A673 (cell line): ENCODE measurements at regions not wholly inside any gene's neighbourhood (a gene's known extent, or its start where the extent isn't known, plus 50 kb on each side); places are given as distances from the start of the nearest gene placed in this dataset.
"Not testable (repeated sequence)": the region's sequence is repeated elsewhere in the genome, so short reads cannot be mapped to it uniquely, and the experiment has no call there.

Experiments
- CTCF ChIP-seq: fragments of 300-800, 200-600 bp; sonication (generic); conservative IDR thresholded peaks from 2 replicates; pipeline ENCODE4 v1.5.1; 2017; ENCODE audit warnings: low read depth, mild to moderate bottlenecking, antibody characterized with exemption, low read length, moderate library complexity, mixed read lengths
- EZH2 ChIP-seq: fragments of 200-600 bp; sonication (generic); IDR thresholded peaks from 2 replicates; pipeline ENCODE4 v1.6.1; 2017; ENCODE audit warnings: borderline replicate concordance, low read depth, mild to moderate bottlenecking, mixed read lengths, antibody characterized with exemption, low read length; ENCODE audit not compliant: poor library complexity, severe bottlenecking

- TF ChIP-seq CTCF, EZH2: not testable (repeated sequence)
Measured at GRCh38 chr7:41435020-41435419, 267.9 kb downstream of the INHBA start.
